HG02938 (cell line): ENCODE measurements at regions not wholly inside any gene's neighbourhood (a gene's known extent, or its start where the extent isn't known, plus 50 kb on each side); places are given as distances from the start of the nearest gene placed in this dataset.

Experiments
- ATAC-seq: cut with Tn5 transposase; IDR thresholded peaks from one replicate; pipeline ENCODE4 v1.9.1; 2021; ENCODE audit warnings: mild to moderate bottlenecking, moderate library complexity; ENCODE audit not compliant: unreplicated experiment

- ATAC-seq: no peak
These were observed 84.6 kb upstream of the DPYD start for GRCh38 chr1:98005326-98006010.

GRCh38 chr1:98003442-98003841, 82.6 kb upstream of the DPYD start:
- ATAC-seq: no peak

- no peak for ATAC-seq
These were observed 81.5 kb upstream of the DPYD start for GRCh38 chr1:98002288-98002687.

- ATAC-seq: no peak
These were observed 80.9 kb upstream of the DPYD start for GRCh38 chr1:98001764-98002163.

GRCh38 chr1:97999320-97999719, 78.5 kb upstream of the DPYD start:
- no peak for ATAC-seq

- no peak for ATAC-seq
These were observed 76.0 kb upstream of the DPYD start for GRCh38 chr1:97996880-97997279.

GRCh38 chr1:97989094-97989680, 68.4 kb upstream of the DPYD start:
- ATAC-seq: no peak

- no peak for ATAC-seq
These were observed 65.5 kb upstream of the DPYD start for GRCh38 chr1:97986041-97987005.

- ATAC-seq: no peak
These were observed 62.3 kb upstream of the DPYD start for GRCh38 chr1:97983126-97983525.

GRCh38 chr1:97980530-97980929, 59.7 kb upstream of the DPYD start:
- no peak for ATAC-seq

- no peak for ATAC-seq
These were observed 56.0 kb upstream of the DPYD start for GRCh38 chr1:97976801-97977200.
